Brain microvascular endothelial cell (primary cell): ENCODE measurements at regions not wholly inside any gene's neighbourhood (a gene's known extent, or its start where the extent isn't known, plus 50 kb on each side); places are given as distances from the start of the nearest gene placed in this dataset.

ENCODE experiments used
- DNase-seq: peaks from one replicate; pipeline ENCODE4 v3.0.0-alpha.2; 2020
- H3K27ac ChIP-seq: fragments of 250-450 bp; sonication (Bioruptor Pico); 2 replicates; pipeline ENCODE4 v1.5.1; 2020; ENCODE audit warnings: mild to moderate bottlenecking, moderate library complexity
- H3K27me3 ChIP-seq: fragments of 250-450 bp; sonication (Bioruptor Pico); replicated peaks from 2 replicates; pipeline ENCODE4 v1.5.1; 2020; ENCODE audit warnings: mild to moderate bottlenecking
- H3K36me3 ChIP-seq: fragments of 250-450 bp; sonication (Bioruptor Pico); replicated peaks from 2 replicates; pipeline ENCODE4 v1.5.1; 2020; ENCODE audit warnings: mild to moderate bottlenecking
- H3K4me3 ChIP-seq: 2 replicates; pipeline ENCODE4 v1.5.1; 2011; ENCODE audit warnings: low read depth, mild to moderate bottlenecking, control low read depth, low read length, moderate library complexity
- in situ Hi-C: cut with HindIII; loops from 2 replicates; pipeline ENCODE4 v1.10.0; 2017; ENCODE audit warnings: low sequenced_read_pairs, low pct_ligation_motif_present
- TF ChIP-seq, protein P1 (sequence below): IDR thresholded peaks from 2 replicates; pipeline ENCODE4 v1.5.1; 2011; ENCODE audit warnings: low read depth, mild to moderate bottlenecking, moderate library complexity, low read length, control low read depth, inconsistent platforms; ENCODE audit errors: missing control alignments

DNA sequence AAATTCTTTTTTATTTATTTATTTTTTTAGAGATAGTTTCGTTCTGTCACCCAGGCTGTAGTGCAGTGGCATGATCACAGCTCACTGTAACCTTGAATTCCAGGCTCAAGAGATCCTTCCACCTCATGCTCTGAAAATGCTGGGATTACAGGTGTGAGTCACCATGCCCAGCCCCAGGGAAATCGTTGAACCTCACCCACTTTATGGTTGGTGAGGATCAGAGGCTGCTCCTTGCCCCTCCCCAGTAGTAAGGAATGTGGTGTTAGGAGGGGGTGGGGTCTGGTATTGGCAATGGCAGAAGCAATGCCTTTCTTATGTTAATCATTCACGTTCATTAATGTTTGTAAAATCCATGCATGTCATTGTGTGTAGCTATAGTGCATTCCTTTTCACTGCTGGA is 161.9 kb downstream of the SUCLG1 start:
- no peak for DNase-seq
- Histone ChIP-seq H3K36me3 (no peaks in the 10 kb centered on the region), H3K27ac (no peak overlapping the region), H3K27me3 (no peaks in the 10 kb centered on the region), H3K4me3 (no peak overlapping the region)
- in situ Hi-C loops: no loop called here
- TF ChIP-seq, protein P1, sequence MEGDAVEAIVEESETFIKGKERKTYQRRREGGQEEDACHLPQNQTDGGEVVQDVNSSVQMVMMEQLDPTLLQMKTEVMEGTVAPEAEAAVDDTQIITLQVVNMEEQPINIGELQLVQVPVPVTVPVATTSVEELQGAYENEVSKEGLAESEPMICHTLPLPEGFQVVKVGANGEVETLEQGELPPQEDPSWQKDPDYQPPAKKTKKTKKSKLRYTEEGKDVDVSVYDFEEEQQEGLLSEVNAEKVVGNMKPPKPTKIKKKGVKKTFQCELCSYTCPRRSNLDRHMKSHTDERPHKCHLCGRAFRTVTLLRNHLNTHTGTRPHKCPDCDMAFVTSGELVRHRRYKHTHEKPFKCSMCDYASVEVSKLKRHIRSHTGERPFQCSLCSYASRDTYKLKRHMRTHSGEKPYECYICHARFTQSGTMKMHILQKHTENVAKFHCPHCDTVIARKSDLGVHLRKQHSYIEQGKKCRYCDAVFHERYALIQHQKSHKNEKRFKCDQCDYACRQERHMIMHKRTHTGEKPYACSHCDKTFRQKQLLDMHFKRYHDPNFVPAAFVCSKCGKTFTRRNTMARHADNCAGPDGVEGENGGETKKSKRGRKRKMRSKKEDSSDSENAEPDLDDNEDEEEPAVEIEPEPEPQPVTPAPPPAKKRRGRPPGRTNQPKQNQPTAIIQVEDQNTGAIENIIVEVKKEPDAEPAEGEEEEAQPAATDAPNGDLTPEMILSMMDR: no peak

DNA sequence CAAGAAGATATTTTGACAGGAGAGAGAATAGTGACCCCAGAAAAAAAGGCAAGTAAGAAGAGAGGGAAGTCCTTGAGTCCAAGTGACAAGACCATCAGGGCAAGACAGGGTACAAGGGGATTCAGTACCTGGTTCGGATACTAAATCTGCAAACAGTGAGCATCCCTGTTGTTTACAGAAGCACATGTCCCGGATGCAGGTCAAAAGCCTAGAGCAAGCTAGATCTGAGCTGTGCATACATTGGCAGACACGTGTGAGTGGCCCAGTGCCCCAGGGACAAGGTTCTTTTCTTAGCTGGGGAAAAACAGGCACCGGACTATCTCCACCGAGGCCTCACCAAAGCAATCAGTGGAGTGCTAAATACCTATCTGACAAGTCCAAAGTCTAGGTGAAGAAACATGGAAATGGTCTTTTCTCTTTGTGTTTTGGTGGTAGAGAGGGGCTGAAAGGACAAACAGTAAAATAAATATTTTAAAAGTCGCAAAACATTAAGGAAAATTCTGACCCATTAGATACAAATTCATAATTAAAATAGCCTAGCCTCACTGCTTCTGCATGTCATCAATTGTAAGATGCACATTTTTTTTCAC is 165.2 kb downstream of the SUCLG1 start:
- Histone ChIP-seq H3K27me3 (no peaks in the 10 kb centered on the region), H3K4me3 (no peak overlapping the region), H3K27ac (no peak overlapping the region), H3K36me3 (no peaks in the 10 kb centered on the region)
- TF ChIP-seq, protein P1: no peak
- no peak for DNase-seq
- in situ Hi-C loops: no loop called here

DNA sequence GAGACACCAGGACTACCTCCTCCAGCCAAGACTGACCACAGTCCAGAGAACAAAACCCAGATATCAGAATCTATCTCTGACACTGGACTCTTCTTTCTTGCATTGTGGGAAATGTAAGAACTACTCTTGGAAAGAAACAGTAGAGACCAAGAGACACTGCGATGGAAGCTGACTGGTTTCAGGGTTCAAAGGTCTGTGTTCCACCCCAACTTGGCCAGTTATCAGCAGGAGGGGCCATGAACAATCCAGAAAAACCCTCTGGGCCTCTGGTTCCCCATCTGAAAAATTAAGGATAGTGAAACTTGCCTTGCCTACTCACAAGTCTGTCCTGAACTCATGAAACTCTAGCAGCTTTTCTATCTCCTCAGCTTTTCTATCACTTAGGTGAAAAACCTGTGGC is 166.5 kb downstream of the SUCLG1 start:
- no peak for DNase-seq
- H3K27ac ChIP-seq: no peak overlapping the region
- H3K27me3 ChIP-seq: no peaks in the 10 kb centered on the region
- no peaks in the 10 kb centered on the region for H3K36me3 ChIP-seq
- H3K4me3 ChIP-seq: no peak overlapping the region
- in situ Hi-C loops: no loop called here
- TF ChIP-seq, protein P1: no peak

DNA sequence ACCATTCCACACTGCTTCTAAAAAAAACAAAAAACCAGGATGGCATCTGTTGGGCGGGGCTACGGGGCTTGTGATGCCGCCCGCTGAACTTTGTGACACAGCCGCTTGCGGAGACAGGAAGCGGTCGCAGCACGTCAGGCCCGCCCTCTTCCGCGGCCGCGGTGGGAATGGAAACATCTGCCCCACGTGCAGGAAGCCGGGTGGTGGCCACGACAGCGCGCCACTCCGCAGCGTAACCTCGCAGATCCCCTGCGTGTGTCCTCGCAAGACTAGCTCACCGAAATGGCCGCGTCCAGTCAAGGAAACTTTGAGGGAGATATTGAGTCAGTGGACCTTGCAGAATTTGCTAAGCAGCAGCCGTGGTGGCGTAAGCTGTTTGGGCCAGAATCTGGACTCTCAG is 168.5 kb downstream of the SUCLG1 start:
- in situ Hi-C loops: no loop called here
- no peak for DNase-seq
- TF ChIP-seq, protein P1: no peak

DNA sequence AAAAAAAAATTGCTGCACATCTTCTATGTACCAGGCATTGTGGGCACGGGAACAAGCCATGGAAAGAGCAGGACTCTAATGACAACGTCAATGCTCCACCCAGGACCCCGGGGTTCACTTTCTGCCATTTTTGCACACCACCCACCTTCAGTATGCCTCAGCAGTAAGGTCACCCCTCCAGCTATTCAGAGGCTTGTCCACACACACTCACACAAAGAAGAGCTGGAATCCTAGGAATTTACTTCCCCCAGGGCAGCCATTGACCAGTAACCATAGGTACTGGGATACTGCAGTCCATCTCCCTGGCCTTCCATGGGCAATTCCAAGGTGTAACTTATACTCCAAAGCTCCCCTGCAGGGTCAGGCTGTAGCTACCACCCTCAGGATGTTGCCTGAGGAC is 170.8 kb downstream of the SUCLG1 start:
- H3K4me3 ChIP-seq: no peak overlapping the region
- H3K27ac ChIP-seq: no peak overlapping the region
- DNase-seq: no peak
- H3K27me3 ChIP-seq: no peaks in the 10 kb centered on the region
- TF ChIP-seq, protein P1: no peak
- in situ Hi-C loops: no loop called here
- no peaks in the 10 kb centered on the region for H3K36me3 ChIP-seq

More for the DNA sequence above, 168.5 kb downstream of the SUCLG1 start:
- H3K36me3 ChIP-seq: no peaks in the 10 kb centered on the region
- H3K27ac ChIP-seq: no peak overlapping the region
- no peaks in the 10 kb centered on the region for H3K27me3 ChIP-seq
- H3K4me3 ChIP-seq: no peak overlapping the region

DNA sequence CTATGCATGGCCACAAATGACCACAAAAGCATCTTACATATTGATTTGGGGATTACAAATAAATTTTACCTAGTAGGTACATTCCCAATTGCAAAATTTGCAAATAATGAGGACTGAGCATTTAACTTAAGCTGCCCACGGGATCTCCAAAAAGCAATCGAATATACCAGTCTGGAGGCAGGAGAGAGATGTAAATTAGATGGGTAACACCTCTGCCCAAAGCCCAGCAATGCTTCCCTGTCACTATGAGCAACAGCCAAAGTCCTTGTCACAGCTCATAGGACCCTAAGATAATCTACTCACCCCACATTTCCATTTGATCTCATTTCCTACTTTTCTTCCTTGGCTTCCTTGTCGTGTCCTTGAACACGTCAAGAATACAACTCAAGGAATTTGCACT is 172.2 kb downstream of the SUCLG1 start:
- Histone ChIP-seq H3K4me3 (no peak overlapping the region), H3K36me3 (no peaks in the 10 kb centered on the region), H3K27ac (no peak overlapping the region), H3K27me3 (no peaks in the 10 kb centered on the region)
- TF ChIP-seq, protein P1: no peak
- in situ Hi-C loops: no loop called here
- DNase-seq: no peak
